Endothelial cell of umbilical vein (primary cell): ENCODE measurements at regions not wholly inside any gene's neighbourhood (a gene's known extent, or its start where the extent isn't known, plus 50 kb on each side); places are given as distances from the start of the nearest gene placed in this dataset.

ENCODE experiments used
- BruUV-seq: library from RNA; stranded (reverse); fragments of 400-500 nt; replicated peaks from 2 replicates; lab custom pipeline; 2021; lab: Mats Ljungman, UMichigan
- CTCF ChIA-PET: fragments of 300-600, 350-600 bp; sonication (Branson Sonifier 250); formaldehyde crosslinking; loops from one replicate; lab custom pipeline; 2021; ENCODE audit warnings: antibody characterized with exemption, inconsistent platforms; lab: Charles Lee
- POLR2A ChIA-PET: fragments of 300-600, 350-600 bp; sonication (Branson Sonifier 250); formaldehyde crosslinking; loops from one replicate; lab custom pipeline; 2021; ENCODE audit warnings: antibody characterized with exemption, inconsistent platforms; lab: Charles Lee
- DNase-seq: peaks from one replicate; pipeline ENCODE4 v3.0.0-alpha.2; 2011; ENCODE audit warnings: low read depth, low spot score
- FAIRE-seq: peaks from 2 replicates; lab custom pipeline; 2011; peaks lifted over from hg19 to GRCh38; lab: Jason Lieb, UNC
- H2AFZ ChIP-seq: 2 replicates; pipeline ENCODE4 v1.6.0; 2012; ENCODE audit warnings: low read depth, low read length, control low read depth, inconsistent platforms
- H3K27ac ChIP-seq: 2 replicates; pipeline ENCODE4 v1.5.1; 2011; ENCODE audit warnings: low read depth, mild to moderate bottlenecking, control low read depth, low read length, moderate library complexity; ENCODE audit not compliant: insufficient read depth
- H3K27me3 ChIP-seq, 2 experiments: 2 replicates each; pipeline versions ENCODE4 v1.6.0 to v1.6.1; 2011; ENCODE audit warnings: low read length in 2 of 2, mixed read lengths in 1 of 2; ENCODE audit not compliant: control insufficient read depth in 2 of 2, insufficient read depth in 2 of 2
- H3K36me3 ChIP-seq, 2 experiments: 2 replicates in 1 of 2; 3 replicates in 1 of 2; pipeline ENCODE4 v1.5.1; 2011; ENCODE audit warnings: low read length in 2 of 2, mild to moderate bottlenecking in 1 of 2, moderate library complexity in 1 of 2; ENCODE audit not compliant: control insufficient read depth in 2 of 2, insufficient read depth in 2 of 2; ENCODE audit errors: extremely low read depth in 1 of 2
- H3K4me1 ChIP-seq: 3 replicates; pipeline ENCODE4 v1.5.1; 2011; ENCODE audit warnings: mild to moderate bottlenecking, low read length; ENCODE audit not compliant: control insufficient read depth, insufficient read depth; ENCODE audit errors: extremely low read depth
- H3K4me2 ChIP-seq: 2 replicates; pipeline ENCODE4 v1.6.1; 2011; ENCODE audit warnings: low read length, control low read depth, mixed read lengths; ENCODE audit not compliant: insufficient read depth
- H3K4me3 ChIP-seq, 3 experiments: fragments of 200-600 bp in 1 of 3; sonication (generic), shearing (Covaris generic) in 1 of 3; replicated peaks in 1 of 3; 2 replicates each; pipeline ENCODE4 v1.5.1; 2011 to 2016; ENCODE audit warnings: control low read depth in 3 of 3, low read length in 3 of 3, mild to moderate bottlenecking in 2 of 3, inconsistent platforms in 1 of 3, low read depth in 1 of 3, moderate library complexity in 1 of 3; ENCODE audit not compliant: insufficient read depth in 1 of 3
- H3K79me2 ChIP-seq: 2 replicates; pipeline ENCODE4 v1.6.0; 2012; ENCODE audit warnings: low read length, inconsistent platforms; ENCODE audit not compliant: control insufficient read depth, insufficient read depth
- H3K9ac ChIP-seq: replicated peaks from 2 replicates; pipeline ENCODE3; 2011; ENCODE audit warnings: low read length, control low read depth; ENCODE audit not compliant: insufficient read depth; ENCODE audit errors: extremely low read depth
- H3K9me1 ChIP-seq: replicated peaks from 3 replicates; pipeline ENCODE4 v1.6.0; 2011; ENCODE audit warnings: mild to moderate bottlenecking, low read length; ENCODE audit not compliant: control insufficient read depth, insufficient read depth; ENCODE audit errors: extremely low read depth
- H3K9me3 ChIP-seq: replicated peaks from 2 replicates; pipeline ENCODE4 v1.5.1; 2012; ENCODE audit warnings: low read length, inconsistent platforms; ENCODE audit not compliant: control insufficient read depth, insufficient read depth
- H4K20me1 ChIP-seq: replicated peaks from 2 replicates; pipeline ENCODE3; 2011; ENCODE audit warnings: mild to moderate bottlenecking, low read length; ENCODE audit not compliant: control insufficient read depth, insufficient read depth; ENCODE audit errors: extremely low read depth
- EZH2 ChIP-seq: IDR thresholded peaks from 2 replicates; pipeline ENCODE4 v1.6.1; 2012; ENCODE audit warnings: borderline replicate concordance, low read depth, mild to moderate bottlenecking, moderate library complexity, low read length, inconsistent platforms; ENCODE audit not compliant: severe bottlenecking
- FOS ChIP-seq: IDR thresholded peaks from 2 replicates; pipeline ENCODE4 v1.6.1; 2011; ENCODE audit warnings: mild to moderate bottlenecking, low read length, moderate library complexity, borderline replicate concordance; ENCODE audit not compliant: insufficient read depth
- GATA2 ChIP-seq: IDR thresholded peaks from 2 replicates; pipeline ENCODE4 v1.7.0; 2011; ENCODE audit warnings: low read depth, mild to moderate bottlenecking, moderate library complexity, mixed read lengths, low read length; ENCODE audit not compliant: insufficient read length, insufficient read depth
- JUN ChIP-seq: IDR thresholded peaks from 2 replicates; pipeline ENCODE4 v1.6.1; 2011; ENCODE audit warnings: borderline replicate concordance, low read depth; ENCODE audit not compliant: insufficient read length, insufficient read depth
- MYC ChIP-seq: IDR thresholded peaks from one replicate; pipeline ENCODE4 v1.6.1; 2011; ENCODE audit warnings: mild to moderate bottlenecking, low read depth, low read length
- POLR2A ChIP-seq: IDR thresholded peaks from 2 replicates; pipeline ENCODE4 v1.6.1; 2012; ENCODE audit warnings: low read depth, mild to moderate bottlenecking, control low read depth, low read length
- POLR2AphosphoS5 ChIP-seq: IDR thresholded peaks from 2 replicates; pipeline ENCODE4 v1.6.1; 2012; ENCODE audit warnings: low read depth, mild to moderate bottlenecking, control low read depth, low read length, moderate library complexity; ENCODE audit not compliant: insufficient read depth
- dilution Hi-C: fragments of 300-500 bp; cut with MboI; formaldehyde crosslinking; loops from one replicate; pipeline ENCODE4 v1.15.0; 2019; ENCODE audit warnings: low sequenced_read_pairs; ENCODE audit not compliant: extremely low pct_ligation_motif_present
- intact Hi-C: fragments of 100-400 bp; cut with micrococcal nuclease; formaldehyde crosslinking; loops from one replicate; pipeline ENCODE4 v1.10.0; 2022
- TF ChIP-seq, protein P1 (sequence below): IDR thresholded peaks from 2 replicates; pipeline ENCODE4 v1.6.1; 2011; ENCODE audit not compliant: insufficient read depth, insufficient read length
- TF ChIP-seq, protein P2 (sequence below), 2 donors: IDR thresholded peaks; 1 replicate in 1 of 2; 2 replicates in 1 of 2; pipeline ENCODE4 v1.5.1; 2011; ENCODE audit warnings: low read length in 2 of 2, mild to moderate bottlenecking in 2 of 2, moderate library complexity in 2 of 2, control low read depth in 1 of 2, inconsistent platforms in 1 of 2, low read depth in 1 of 2; ENCODE audit not compliant: insufficient read depth in 1 of 2; ENCODE audit errors: extremely low read depth in 1 of 2

DNA sequence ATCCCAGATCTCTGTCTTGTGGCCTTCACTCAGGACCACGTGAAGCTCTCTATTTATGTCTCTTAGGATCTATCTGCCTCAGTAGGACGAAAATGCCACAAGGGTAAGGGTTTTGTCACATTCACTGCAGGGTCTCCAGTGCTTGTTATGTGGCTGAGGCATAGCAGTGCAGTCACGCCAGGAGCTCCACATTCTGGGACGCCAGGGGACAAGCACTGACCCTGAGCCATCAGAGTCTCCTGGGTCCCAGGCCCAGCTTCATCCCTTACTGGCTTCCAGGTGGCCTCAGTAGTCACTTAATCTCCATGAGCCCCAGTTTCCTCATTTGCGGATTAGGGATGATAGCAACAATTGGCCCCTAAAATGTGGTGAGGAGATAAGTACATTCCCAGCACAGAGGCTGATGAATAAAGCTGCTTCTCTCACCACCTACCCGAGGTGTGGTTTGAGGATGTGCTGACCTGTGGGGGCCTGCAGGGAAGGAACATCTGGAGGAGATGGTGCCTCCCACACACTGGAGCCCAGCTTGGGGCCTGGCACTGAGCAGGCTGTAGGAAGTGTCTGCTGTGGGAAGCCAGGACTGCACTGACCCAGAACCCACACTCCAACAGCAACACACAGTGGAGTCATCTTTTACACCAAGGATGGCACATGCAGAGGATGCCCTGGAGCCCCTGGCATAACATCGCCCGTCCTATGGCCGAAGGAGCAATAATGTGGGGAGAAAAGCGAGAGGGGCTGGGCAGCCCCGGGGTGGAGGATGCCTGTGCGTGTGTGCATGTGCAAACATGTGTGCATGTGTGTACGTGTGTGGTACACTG lies 93.2 kb upstream of the IQSEC1 start:
- Histone ChIP-seq H3K9me3 (no peaks in the 10 kb centered on the region), H3K4me2 (no peak overlapping the region), H4K20me1 (no peaks in the 10 kb centered on the region), H3K36me3 (no peaks in the 10 kb centered on the region), H3K4me1 (no peaks in the 10 kb centered on the region), H2AFZ (no peak overlapping the region), H3K9ac (no peak overlapping the region), H3K27me3 (no peaks in the 10 kb centered on the region), H3K9me1 (no peaks in the 10 kb centered on the region), H3K79me2 (no peaks in the 10 kb centered on the region), H3K27ac (no peak overlapping the region), H3K4me3 (no peak overlapping the region)
- no TSS peak for BruUV-seq
- DNase-seq (no peak), FAIRE-seq (no peak)
- dilution Hi-C loops: no loop called here
- CTCF ChIA-PET: interaction anchor here (1.8 kb wide), 1 partner anchor 74 kb away, joined by 6 read pairs; no protein-coding TSS in a partner anchor
- POLR2A ChIA-PET: no interaction called here
- intact Hi-C loops: no loop called here
- TF ChIP-seq POLR2AphosphoS5: no peak
- TF ChIP-seq, protein P1, sequence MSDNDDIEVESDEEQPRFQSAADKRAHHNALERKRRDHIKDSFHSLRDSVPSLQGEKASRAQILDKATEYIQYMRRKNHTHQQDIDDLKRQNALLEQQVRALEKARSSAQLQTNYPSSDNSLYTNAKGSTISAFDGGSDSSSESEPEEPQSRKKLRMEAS: no peak
- TF ChIP-seq POLR2A: no peak
- no peak for TF ChIP-seq EZH2
- no peak for TF ChIP-seq JUN
- TF ChIP-seq MYC: no peak
- TF ChIP-seq, protein P2, sequence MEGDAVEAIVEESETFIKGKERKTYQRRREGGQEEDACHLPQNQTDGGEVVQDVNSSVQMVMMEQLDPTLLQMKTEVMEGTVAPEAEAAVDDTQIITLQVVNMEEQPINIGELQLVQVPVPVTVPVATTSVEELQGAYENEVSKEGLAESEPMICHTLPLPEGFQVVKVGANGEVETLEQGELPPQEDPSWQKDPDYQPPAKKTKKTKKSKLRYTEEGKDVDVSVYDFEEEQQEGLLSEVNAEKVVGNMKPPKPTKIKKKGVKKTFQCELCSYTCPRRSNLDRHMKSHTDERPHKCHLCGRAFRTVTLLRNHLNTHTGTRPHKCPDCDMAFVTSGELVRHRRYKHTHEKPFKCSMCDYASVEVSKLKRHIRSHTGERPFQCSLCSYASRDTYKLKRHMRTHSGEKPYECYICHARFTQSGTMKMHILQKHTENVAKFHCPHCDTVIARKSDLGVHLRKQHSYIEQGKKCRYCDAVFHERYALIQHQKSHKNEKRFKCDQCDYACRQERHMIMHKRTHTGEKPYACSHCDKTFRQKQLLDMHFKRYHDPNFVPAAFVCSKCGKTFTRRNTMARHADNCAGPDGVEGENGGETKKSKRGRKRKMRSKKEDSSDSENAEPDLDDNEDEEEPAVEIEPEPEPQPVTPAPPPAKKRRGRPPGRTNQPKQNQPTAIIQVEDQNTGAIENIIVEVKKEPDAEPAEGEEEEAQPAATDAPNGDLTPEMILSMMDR (IDR thresholded peaks at IDR 0.05; ENCODE audit: extremely low read depth in 1 of 2, insufficient read depth in 1 of 2, low read depth in 1 of 2, low read length in 2 of 2): no peak
- no peak for TF ChIP-seq GATA2
- no peak for TF ChIP-seq FOS
